PC-9 (cell line): ENCODE measurements at regions not wholly inside any gene's neighbourhood (a gene's known extent, or its start where the extent isn't known, plus 50 kb on each side); places are given as distances from the start of the nearest gene placed in this dataset.

Experiments used
- BruUV-seq: library from RNA; stranded (reverse); fragments of 400-500 nt; replicated peaks from 2 replicates; lab custom pipeline; 2021; lab: Mats Ljungman, UMichigan
- CTCF ChIA-PET: fragments of 300-600 bp; sonication (Branson Sonifier 250); formaldehyde crosslinking; loops from one replicate; lab custom pipeline; 2022; ENCODE audit warnings: antibody characterized with exemption; lab: Charles Lee
- POLR2A ChIA-PET: fragments of 300-600 bp; sonication (Branson Sonifier 250); formaldehyde crosslinking; loops from one replicate; lab custom pipeline; 2022; ENCODE audit warnings: antibody characterized with exemption; ENCODE audit not compliant: unreplicated experiment; lab: Charles Lee
- DNase-seq, 2 experiments: peaks; one replicate each; pipeline versions ENCODE4 v3.0.0 to v3.0.0-alpha.2; 2015 to 2022; ENCODE audit warnings: mixed read lengths in 1 of 2
- H2AFZ ChIP-seq: fragments of 200-600 bp; sonication (generic); 2 replicates; pipeline ENCODE4 v1.8.1; 2017; ENCODE audit warnings: antibody characterized with exemption
- H3F3A ChIP-seq: fragments of 200-600 bp; sonication (generic); 2 replicates; pipeline ENCODE4 v1.8.1; 2017; ENCODE audit warnings: antibody characterized with exemption, mild to moderate bottlenecking, low read depth; ENCODE audit not compliant: insufficient read depth
- H3K27ac ChIP-seq: fragments of 200-600 bp; sonication (generic); 2 replicates; pipeline ENCODE4 v1.6.1; 2016; ENCODE audit warnings: mixed run types
- H3K27me3 ChIP-seq: fragments of 200-600 bp; sonication (generic); 2 replicates; pipeline ENCODE4 v1.6.1; 2016; ENCODE audit warnings: low read depth, mixed run types; ENCODE audit not compliant: insufficient read depth
- H3K36me3 ChIP-seq: fragments of 200-600 bp; sonication (generic); 2 replicates; pipeline ENCODE4 v1.6.1; 2016; ENCODE audit warnings: low read depth, mixed run types
- H3K4me1 ChIP-seq: fragments of 200-600 bp; sonication (generic); replicated peaks from 2 replicates; pipeline ENCODE4 v1.6.1; 2016; ENCODE audit warnings: mixed run types; ENCODE audit not compliant: insufficient read depth
- H3K4me2 ChIP-seq: fragments of 200-600 bp; sonication (generic); 2 replicates; pipeline ENCODE4 v1.6.1; 2017; ENCODE audit warnings: mixed run types
- H3K4me3 ChIP-seq: fragments of 200-600 bp; sonication (generic); 2 replicates; pipeline ENCODE4 v1.6.1; 2016; ENCODE audit warnings: mixed run types
- H3K79me2 ChIP-seq: fragments of 200-600 bp; sonication (generic); 2 replicates; pipeline ENCODE4 v1.6.1; 2017; ENCODE audit warnings: low read depth, mixed run types
- H3K9me2 ChIP-seq: fragments of 200-600 bp; sonication (generic); 2 replicates; pipeline ENCODE4 v1.8.1; 2017; ENCODE audit warnings: mild to moderate bottlenecking; ENCODE audit not compliant: insufficient read depth
- H3K9me3 ChIP-seq: fragments of 200-600 bp; sonication (generic); 2 replicates; pipeline ENCODE4 v1.8.1; 2016; ENCODE audit warnings: low read depth; ENCODE audit not compliant: insufficient read depth
- H4K20me1 ChIP-seq: fragments of 200-600 bp; sonication (generic); 2 replicates; pipeline ENCODE4 v1.8.1; 2017; ENCODE audit not compliant: insufficient read depth
- EZH2 ChIP-seq: fragments of 200-600 bp; sonication (generic); IDR thresholded peaks from 2 replicates; pipeline ENCODE4 v1.8.0; 2017; ENCODE audit warnings: antibody characterized with exemption, low read depth
- intact Hi-C: fragments of 100-400 bp; cut with micrococcal nuclease; formaldehyde crosslinking; loops from one replicate; pipeline ENCODE4 v1.10.0; 2022; ENCODE audit not compliant: unreplicated experiment
- TF ChIP-seq, protein P1 (sequence below): fragments of 200-600 bp; sonication (generic); conservative IDR thresholded peaks from 2 replicates; pipeline ENCODE4 v1.6.1; 2017; ENCODE audit warnings: mixed run types, antibody characterized with exemption, mild to moderate bottlenecking, moderate library complexity

DNA sequence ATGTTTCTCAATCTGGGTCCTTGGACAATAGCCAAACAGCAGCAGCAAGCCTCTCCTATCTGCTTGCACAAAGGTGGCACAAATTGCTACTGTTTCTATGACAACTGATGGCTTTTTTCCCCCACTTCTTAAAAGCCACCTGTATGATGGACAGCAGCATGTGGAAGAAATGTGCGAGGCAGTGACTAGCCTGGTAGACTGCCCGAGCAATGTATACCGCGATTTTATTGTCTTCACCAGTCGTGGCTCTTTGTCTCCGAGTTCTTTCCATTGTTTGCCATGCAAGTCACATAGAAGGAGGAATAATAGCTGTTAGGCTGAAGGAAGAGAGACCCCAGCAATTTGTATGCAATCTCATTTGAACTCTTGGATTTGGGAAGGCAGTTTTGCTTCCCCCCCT is 79.4 kb downstream of the S1PR1 start:
- TF ChIP-seq, protein P1, sequence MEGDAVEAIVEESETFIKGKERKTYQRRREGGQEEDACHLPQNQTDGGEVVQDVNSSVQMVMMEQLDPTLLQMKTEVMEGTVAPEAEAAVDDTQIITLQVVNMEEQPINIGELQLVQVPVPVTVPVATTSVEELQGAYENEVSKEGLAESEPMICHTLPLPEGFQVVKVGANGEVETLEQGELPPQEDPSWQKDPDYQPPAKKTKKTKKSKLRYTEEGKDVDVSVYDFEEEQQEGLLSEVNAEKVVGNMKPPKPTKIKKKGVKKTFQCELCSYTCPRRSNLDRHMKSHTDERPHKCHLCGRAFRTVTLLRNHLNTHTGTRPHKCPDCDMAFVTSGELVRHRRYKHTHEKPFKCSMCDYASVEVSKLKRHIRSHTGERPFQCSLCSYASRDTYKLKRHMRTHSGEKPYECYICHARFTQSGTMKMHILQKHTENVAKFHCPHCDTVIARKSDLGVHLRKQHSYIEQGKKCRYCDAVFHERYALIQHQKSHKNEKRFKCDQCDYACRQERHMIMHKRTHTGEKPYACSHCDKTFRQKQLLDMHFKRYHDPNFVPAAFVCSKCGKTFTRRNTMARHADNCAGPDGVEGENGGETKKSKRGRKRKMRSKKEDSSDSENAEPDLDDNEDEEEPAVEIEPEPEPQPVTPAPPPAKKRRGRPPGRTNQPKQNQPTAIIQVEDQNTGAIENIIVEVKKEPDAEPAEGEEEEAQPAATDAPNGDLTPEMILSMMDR = no peak
- TF ChIP-seq EZH2 = no peak
- H3K4me3 ChIP-seq = no peak overlapping the region
- no peak overlapping the region for H3K4me2 ChIP-seq
- no peak for DNase-seq
- H3K36me3 ChIP-seq = no peaks in the 10 kb centered on the region
- H3F3A ChIP-seq = no peaks in the 10 kb centered on the region
- H3K79me2 ChIP-seq = no peaks in the 10 kb centered on the region
- H2AFZ ChIP-seq = no peak overlapping the region
- peaks cover 41% of the 10 kb centered on the region; the same call in 1 of the 2 replicates for H3K27me3 ChIP-seq
- ChIA-PET POLR2A (no interaction called here), CTCF (no interaction called here)
- H4K20me1 ChIP-seq = no peaks in the 10 kb centered on the region
- H3K4me1 ChIP-seq = no peaks in the 10 kb centered on the region
- no peaks in the 10 kb centered on the region for H3K9me3 ChIP-seq
- no TSS peak for BruUV-seq
- no peaks in the 10 kb centered on the region for H3K9me2 ChIP-seq
- no peak overlapping the region for H3K27ac ChIP-seq
- intact Hi-C loops = no loop called here

DNA sequence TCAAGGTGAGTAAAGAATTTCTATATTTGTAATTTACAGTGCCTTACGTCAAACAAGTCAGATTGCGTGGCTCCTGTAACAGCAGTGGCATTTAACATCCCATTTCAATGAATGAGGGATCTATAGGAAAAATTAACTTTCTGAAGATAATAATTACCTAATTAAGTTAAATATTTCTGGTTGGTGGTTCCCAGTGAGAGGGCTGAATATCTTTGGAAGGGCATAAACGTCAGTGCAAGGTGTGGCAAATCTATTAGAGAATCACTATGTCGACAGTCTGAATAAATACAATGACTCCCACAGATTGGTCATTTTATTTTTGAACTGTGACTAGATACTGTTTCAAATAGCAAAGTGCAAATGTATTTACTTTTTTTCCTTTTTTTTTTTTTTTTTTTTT is 80.0 kb downstream of the S1PR1 start:
- Histone ChIP-seq H3K9me3 (no peaks in the 10 kb centered on the region), H3K27me3 (peaks cover 36% of the 10 kb centered on the region; the same call in 1 of the 2 replicates), H3K4me3 (no peak overlapping the region), H3F3A (no peaks in the 10 kb centered on the region), H4K20me1 (no peaks in the 10 kb centered on the region), H3K4me2 (no peak overlapping the region), H3K36me3 (no peaks in the 10 kb centered on the region), H3K9me2 (no peaks in the 10 kb centered on the region), H3K4me1 (no peaks in the 10 kb centered on the region), H2AFZ (no peak overlapping the region), H3K27ac (no peak overlapping the region), H3K79me2 (no peaks in the 10 kb centered on the region)
- ChIA-PET CTCF (no interaction called here), POLR2A (no interaction called here)
- intact Hi-C loops = no loop called here
- no peak for TF ChIP-seq EZH2
- TF ChIP-seq, protein P1 = no peak
- no peak for DNase-seq
- no TSS peak for BruUV-seq

DNA sequence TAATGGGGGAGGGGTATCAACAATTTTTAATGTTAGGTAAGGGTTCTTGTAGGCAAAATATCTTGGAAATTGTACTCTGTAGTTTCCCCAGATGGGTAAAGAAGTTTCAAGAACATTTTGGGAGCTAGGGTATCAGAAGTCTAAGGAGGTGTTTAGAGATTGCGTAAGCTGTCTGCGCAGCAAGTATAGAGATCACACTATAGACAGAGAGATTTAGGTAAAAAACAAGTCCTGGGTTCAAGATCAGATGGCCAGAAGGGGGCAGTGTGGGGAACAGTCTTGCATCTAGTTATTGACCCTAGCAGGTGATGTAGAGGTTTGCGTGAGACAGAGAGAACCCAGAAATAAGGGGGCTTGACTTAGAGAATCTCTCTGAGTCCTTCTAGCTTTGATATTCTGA is 80.8 kb downstream of the S1PR1 start:
- Histone ChIP-seq H4K20me1 (no peaks in the 10 kb centered on the region), H3K27ac (no peak overlapping the region), H3K9me2 (no peaks in the 10 kb centered on the region), H3K4me3 (no peak overlapping the region), H3K4me1 (no peaks in the 10 kb centered on the region), H2AFZ (no peak overlapping the region), H3F3A (no peaks in the 10 kb centered on the region), H3K4me2 (no peak overlapping the region), H3K36me3 (no peaks in the 10 kb centered on the region), H3K9me3 (no peaks in the 10 kb centered on the region), H3K27me3 (peaks cover 32% of the 10 kb centered on the region; the same call in 1 of the 2 replicates), H3K79me2 (no peaks in the 10 kb centered on the region)
- ChIA-PET POLR2A (no interaction called here), CTCF (interaction anchor here (0.5 kb wide), 1 partner anchor 37 kb away, joined by 3 read pairs; no protein-coding TSS in a partner anchor)
- no peak for DNase-seq
- TF ChIP-seq, protein P1 = no peak
- BruUV-seq = no TSS peak
- intact Hi-C loops = no loop called here
